ENCODE measurements at regions not wholly inside any gene's neighbourhood (a gene's known extent, or its start where the extent isn't known, plus 50 kb on each side); places are given as distances from the start of the nearest gene placed in this dataset.

DNA sequence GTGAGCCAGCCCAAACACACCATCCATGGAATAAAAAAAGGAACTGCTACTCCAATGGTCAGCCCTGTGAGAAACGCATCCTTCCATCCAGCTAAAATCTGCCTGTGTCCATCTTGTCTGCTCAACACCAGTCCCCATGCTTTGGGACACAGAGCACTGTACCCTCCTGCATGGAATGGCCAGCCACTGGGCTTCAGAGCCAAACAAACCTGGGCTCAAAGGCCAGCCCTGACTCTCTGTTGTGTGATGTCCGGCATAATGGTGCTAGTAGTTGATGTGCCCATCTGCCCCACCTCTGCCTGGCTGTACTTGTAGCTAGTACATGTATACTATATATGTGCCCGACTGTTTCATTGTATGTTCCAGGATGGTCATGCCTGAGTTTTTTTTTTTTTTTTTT lies 77.6 kb upstream of the AMZ2 start:
- H3K27me3 Mint-ChIP-seq (ENCODE audit: low read depth in 2 of 2): no peaks in the 10 kb centered on the region
- no peak overlapping the region for H3K27ac Mint-ChIP-seq
- ATAC-seq (no peak), DNase-seq (no peak)
- TF ChIP-seq, protein P1, sequence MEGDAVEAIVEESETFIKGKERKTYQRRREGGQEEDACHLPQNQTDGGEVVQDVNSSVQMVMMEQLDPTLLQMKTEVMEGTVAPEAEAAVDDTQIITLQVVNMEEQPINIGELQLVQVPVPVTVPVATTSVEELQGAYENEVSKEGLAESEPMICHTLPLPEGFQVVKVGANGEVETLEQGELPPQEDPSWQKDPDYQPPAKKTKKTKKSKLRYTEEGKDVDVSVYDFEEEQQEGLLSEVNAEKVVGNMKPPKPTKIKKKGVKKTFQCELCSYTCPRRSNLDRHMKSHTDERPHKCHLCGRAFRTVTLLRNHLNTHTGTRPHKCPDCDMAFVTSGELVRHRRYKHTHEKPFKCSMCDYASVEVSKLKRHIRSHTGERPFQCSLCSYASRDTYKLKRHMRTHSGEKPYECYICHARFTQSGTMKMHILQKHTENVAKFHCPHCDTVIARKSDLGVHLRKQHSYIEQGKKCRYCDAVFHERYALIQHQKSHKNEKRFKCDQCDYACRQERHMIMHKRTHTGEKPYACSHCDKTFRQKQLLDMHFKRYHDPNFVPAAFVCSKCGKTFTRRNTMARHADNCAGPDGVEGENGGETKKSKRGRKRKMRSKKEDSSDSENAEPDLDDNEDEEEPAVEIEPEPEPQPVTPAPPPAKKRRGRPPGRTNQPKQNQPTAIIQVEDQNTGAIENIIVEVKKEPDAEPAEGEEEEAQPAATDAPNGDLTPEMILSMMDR (IDR thresholded peaks at IDR 0.05): no peak
- Histone ChIP-seq H3K4me1 (ENCODE audit: control insufficient read depth, insufficient read depth, low read length) (peaks cover 12% of the 10 kb centered on the region), H3K4me3 (ENCODE audit: low read length) (no peak overlapping the region), H3K27ac (ENCODE audit: low read length) (no peak overlapping the region), H3K36me3 (ENCODE audit: control insufficient read depth, insufficient read depth, low read length) (no peaks in the 10 kb centered on the region), H3K27me3 (ENCODE audit: control insufficient read depth, insufficient read depth, low read length) (no peaks in the 10 kb centered on the region), H3K9me3 (ENCODE audit: control insufficient read depth, insufficient read depth, low read length) (no peaks in the 10 kb centered on the region)
- H3K4me3 Mint-ChIP-seq: peak overlapping the region; percentile 14
- intact Hi-C loops (cut with micrococcal nuclease): no loop called here
- H3K9me3 Mint-ChIP-seq: no peaks in the 10 kb centered on the region
- H3K36me3 Mint-ChIP-seq: no peaks in the 10 kb centered on the region
- 97% methylated on average over 2 of the region's 3 CpGs for whole genome bisulfite sequencing (ENCODE audit: insufficient coverage)
- peaks cover 9 to 16% of the 10 kb centered on the region in 2 donors for H3K4me1 Mint-ChIP-seq

DNA sequence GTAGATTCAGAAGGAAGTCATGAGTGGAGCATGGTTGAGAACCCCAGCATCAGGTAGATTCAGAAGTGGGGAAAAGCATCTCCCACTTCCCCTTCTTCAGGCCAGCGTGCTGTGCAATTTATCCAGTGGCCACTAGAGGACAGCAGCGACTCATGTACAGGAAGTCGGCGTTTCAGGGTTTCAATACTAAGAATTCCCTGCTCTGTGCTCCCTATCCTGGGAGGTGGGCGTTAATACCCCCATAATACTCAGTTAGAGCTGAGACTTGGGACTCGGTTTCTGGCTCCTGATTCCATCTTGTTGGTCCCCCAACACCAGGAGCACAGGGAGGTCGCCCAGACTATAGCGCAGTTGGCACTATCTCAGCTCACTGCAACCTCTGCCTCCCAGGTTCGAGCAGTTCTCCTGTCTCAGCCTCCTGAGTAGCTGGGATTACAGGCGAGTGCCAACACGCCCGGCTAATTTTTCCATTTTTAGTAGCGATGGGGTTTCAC lies 75.3 kb upstream of the AMZ2 start:
- intact Hi-C loops (cut with micrococcal nuclease): loop anchor here (1.0 kb wide), 3 partner anchors 28 to 294 kb away; no protein-coding TSS in a partner anchor
- H3K27me3 Mint-ChIP-seq (ENCODE audit: low read depth in 2 of 2): no peaks in the 10 kb centered on the region
- no peaks in the 10 kb centered on the region for H3K36me3 Mint-ChIP-seq
- no peaks in the 10 kb centered on the region for H3K27me3 ChIP-seq (ENCODE audit: control insufficient read depth, insufficient read depth, low read length)
- H3K4me1 ChIP-seq (ENCODE audit: control insufficient read depth, insufficient read depth, low read length): peaks cover 20% of the 10 kb centered on the region
- no peaks in the 10 kb centered on the region for H3K36me3 ChIP-seq (ENCODE audit: control insufficient read depth, insufficient read depth, low read length)
- H3K27ac Mint-ChIP-seq: no peak overlapping the region
- DNase-seq (peak; percentile 66 to 88), ATAC-seq (peak; percentile 77 to 95 (median 87))
- TF ChIP-seq, protein P1 (IDR thresholded peaks at IDR 0.05): peak; percentile 98
- H3K4me1 Mint-ChIP-seq: peaks cover 15 to 20% of the 10 kb centered on the region in 2 donors
- no peaks in the 10 kb centered on the region for H3K9me3 ChIP-seq (ENCODE audit: control insufficient read depth, insufficient read depth, low read length)
- 38% methylated on average over 13 of the region's 13 CpGs for WGBS (ENCODE audit: insufficient coverage)
- H3K27ac ChIP-seq (ENCODE audit: low read length): no peak overlapping the region
- no peak overlapping the region for H3K4me3 Mint-ChIP-seq
- H3K9me3 Mint-ChIP-seq: no peaks in the 10 kb centered on the region
- H3K4me3 ChIP-seq (ENCODE audit: low read length): no peak overlapping the region

DNA sequence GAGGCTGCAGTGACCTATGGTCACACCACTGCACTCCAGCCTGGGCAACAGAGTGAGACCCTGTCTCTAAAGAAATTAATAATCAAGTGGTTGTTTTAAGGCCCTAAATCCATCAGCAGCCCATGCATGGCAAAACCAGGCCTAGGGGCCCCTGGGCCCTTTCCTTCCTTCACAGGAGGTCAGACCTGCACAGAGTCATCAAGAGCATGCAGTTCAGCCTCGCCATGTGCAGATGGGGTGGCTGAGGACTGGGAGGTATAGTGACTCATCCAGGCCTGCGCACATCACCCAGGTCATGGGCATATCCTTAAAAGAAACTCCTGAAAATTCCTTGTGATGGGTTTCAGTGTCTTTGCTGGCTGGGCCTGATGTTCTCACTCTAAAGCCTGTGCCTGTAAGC lies 72.4 kb upstream of the AMZ2 start:
- no peaks in the 10 kb centered on the region for H3K9me3 Mint-ChIP-seq

More for the DNA sequence above, 72.4 kb upstream of the AMZ2 start:
- H3K27ac ChIP-seq (ENCODE audit: low read length): no peak overlapping the region
- peaks cover 18% of the 10 kb centered on the region for H3K4me1 ChIP-seq (ENCODE audit: control insufficient read depth, insufficient read depth, low read length)
- Mint-ChIP-seq H3K36me3 (no peaks in the 10 kb centered on the region), H3K27ac (no peak overlapping the region), H3K4me1 (peaks cover 9% of the 10 kb centered on the region in 2 donors), H3K4me3 (no peak overlapping the region), H3K27me3 (ENCODE audit: low read depth in 2 of 2) (no peaks in the 10 kb centered on the region)
- peaks cover 3% of the 10 kb centered on the region for H3K9me3 ChIP-seq (ENCODE audit: control insufficient read depth, insufficient read depth, low read length)
- DNase-seq: no peak
- TF ChIP-seq, protein P1 (IDR thresholded peaks at IDR 0.05): no peak
- H3K27me3 ChIP-seq (ENCODE audit: control insufficient read depth, insufficient read depth, low read length): no peaks in the 10 kb centered on the region
- no peak overlapping the region for H3K4me3 ChIP-seq (ENCODE audit: low read length)
- 97% methylated on average over 2 of the region's 2 CpGs for WGBS (ENCODE audit: insufficient coverage)
- intact Hi-C loops (cut with micrococcal nuclease): no loop called here
- no peak for ATAC-seq
- no peaks in the 10 kb centered on the region for H3K36me3 ChIP-seq (ENCODE audit: control insufficient read depth, insufficient read depth, low read length)
